ENCODE measurements at regions not wholly inside any gene's neighbourhood (a gene's known extent, or its start where the extent isn't known, plus 50 kb on each side); places are given as distances from the start of the nearest gene placed in this dataset.

DNA sequence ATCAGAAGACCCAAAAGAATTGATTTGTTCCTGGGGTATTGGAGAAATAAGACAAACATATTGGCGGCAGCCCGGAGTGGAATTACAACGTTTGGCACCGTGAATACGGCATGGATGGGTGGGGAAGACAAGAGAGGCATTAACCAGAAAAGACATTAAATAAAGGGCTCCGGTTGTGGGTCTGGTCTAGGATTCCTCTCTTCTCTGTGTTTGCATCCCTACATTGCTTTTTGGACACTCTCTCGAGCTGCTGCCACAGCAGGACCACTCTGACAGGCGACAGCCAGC is 138.7 kb upstream of the PALM2AKAP2 start:
- TF ChIP-seq, protein P1, sequence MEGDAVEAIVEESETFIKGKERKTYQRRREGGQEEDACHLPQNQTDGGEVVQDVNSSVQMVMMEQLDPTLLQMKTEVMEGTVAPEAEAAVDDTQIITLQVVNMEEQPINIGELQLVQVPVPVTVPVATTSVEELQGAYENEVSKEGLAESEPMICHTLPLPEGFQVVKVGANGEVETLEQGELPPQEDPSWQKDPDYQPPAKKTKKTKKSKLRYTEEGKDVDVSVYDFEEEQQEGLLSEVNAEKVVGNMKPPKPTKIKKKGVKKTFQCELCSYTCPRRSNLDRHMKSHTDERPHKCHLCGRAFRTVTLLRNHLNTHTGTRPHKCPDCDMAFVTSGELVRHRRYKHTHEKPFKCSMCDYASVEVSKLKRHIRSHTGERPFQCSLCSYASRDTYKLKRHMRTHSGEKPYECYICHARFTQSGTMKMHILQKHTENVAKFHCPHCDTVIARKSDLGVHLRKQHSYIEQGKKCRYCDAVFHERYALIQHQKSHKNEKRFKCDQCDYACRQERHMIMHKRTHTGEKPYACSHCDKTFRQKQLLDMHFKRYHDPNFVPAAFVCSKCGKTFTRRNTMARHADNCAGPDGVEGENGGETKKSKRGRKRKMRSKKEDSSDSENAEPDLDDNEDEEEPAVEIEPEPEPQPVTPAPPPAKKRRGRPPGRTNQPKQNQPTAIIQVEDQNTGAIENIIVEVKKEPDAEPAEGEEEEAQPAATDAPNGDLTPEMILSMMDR (IDR thresholded peaks at IDR 0.05), result no peak
- TF ChIP-seq POLR2A (IDR thresholded peaks at IDR 0.05), result no peak
- no peak for TF ChIP-seq POLR2AphosphoS5 (IDR thresholded peaks at IDR 0.05)
- TF ChIP-seq EP300 (IDR thresholded peaks at IDR 0.05), result no peak
